K562 (cell line): ENCODE measurements at regions not wholly inside any gene's neighbourhood (a gene's known extent, or its start where the extent isn't known, plus 50 kb on each side); places are given as distances from the start of the nearest gene placed in this dataset.

Source experiments
- ATAC-seq: fragments of 200-7000 bp; cut with Tn5 transposase; 3 replicates; pipeline ENCODE4 v1.9.1; 2020; ENCODE audit warnings: moderate library complexity
- BruUV-seq: library from RNA; stranded (reverse); fragments of 400-500 nt; replicated peaks from 2 replicates; lab custom pipeline; 2021; lab: Mats Ljungman, UMichigan
- CTCF ChIA-PET: fragments of 300-600 bp; formaldehyde crosslinking; extraction: SDS; loops from one replicate; lab custom pipeline; 2021; ENCODE audit warnings: low intra/inter-chr PET ratio; lab: Yijun Ruan, JAX
- POLR2A ChIA-PET: fragments of 300-600, 350-650 bp; sonication (Branson Sonifier 250); formaldehyde crosslinking; extraction: SDS; loops from one replicate; lab custom pipeline; 2021; ENCODE audit warnings: antibody characterized with exemption, inconsistent platforms; lab: Yijun Ruan, JAX
- DNase-seq, 4 experiments: peaks; one replicate each; pipeline versions ENCODE4 v3.0.0 to v3.0.0-alpha.2; 2011 to 2018; ENCODE audit warnings: low spot score in 3 of 4, mixed read lengths in 3 of 4; ENCODE audit errors: extremely low read depth in 1 of 4
- FAIRE-seq: peaks from 2 replicates; lab custom pipeline; 2011; peaks lifted over from hg19 to GRCh38; lab: Jason Lieb, UNC
- H2AFZ ChIP-seq: 2 replicates; pipeline ENCODE4 v1.6.0; 2011; ENCODE audit warnings: low read depth, low read length, control low read depth, inconsistent platforms
- H3K27ac ChIP-seq: fragments of 200-600 bp; 3 replicates; pipeline ENCODE4 v1.8.0; 2011; ENCODE audit warnings: low read depth, mild to moderate bottlenecking, control low read depth, inconsistent platforms, low read length, moderate library complexity, mixed read lengths; ENCODE audit errors: extremely low read depth
- H3K27me3 ChIP-seq, 2 experiments: fragments of 300-600 bp in 1 of 2; 2 replicates in 1 of 2; 3 replicates in 1 of 2; pipeline versions ENCODE4 v1.6.0 to v1.8.0; 2011; ENCODE audit warnings: inconsistent platforms in 2 of 2, low read length in 2 of 2, mild to moderate bottlenecking in 1 of 2, mixed read lengths in 1 of 2, moderate library complexity in 1 of 2; ENCODE audit not compliant: control insufficient read depth in 2 of 2, insufficient read depth in 2 of 2
- H3K36me3 ChIP-seq: fragments of 300-600 bp; 3 replicates; pipeline ENCODE4 v1.8.0; 2011; ENCODE audit warnings: mild to moderate bottlenecking, low read length, inconsistent platforms; ENCODE audit not compliant: control insufficient read depth, insufficient read depth
- H3K4me1 ChIP-seq, 2 experiments: fragments of 200-600 bp in 1 of 2; replicated peaks in 1 of 2; 2 replicates in 1 of 2; 3 replicates in 1 of 2; pipeline versions ENCODE4 v1.5.1 to v1.8.0; 2011; ENCODE audit warnings: inconsistent platforms in 2 of 2, low read length in 2 of 2, mild to moderate bottlenecking in 1 of 2, mixed read lengths in 1 of 2, moderate library complexity in 1 of 2; ENCODE audit not compliant: control insufficient read depth in 2 of 2, insufficient read depth in 2 of 2
- H3K4me2 ChIP-seq: 2 replicates; pipeline ENCODE4 v1.6.1; 2011; ENCODE audit warnings: low read length, control low read depth, inconsistent platforms, mixed read lengths; ENCODE audit not compliant: insufficient read depth
- H3K4me3 ChIP-seq: fragments of 200-600 bp; sonication (generic), shearing (Covaris generic); 2 replicates; pipeline ENCODE4 v1.5.1; 2016; ENCODE audit warnings: control low read depth, inconsistent platforms
- H3K79me2 ChIP-seq: fragments of 200-600 bp; 3 replicates; pipeline ENCODE4 v1.8.0; 2011; ENCODE audit warnings: low read length, inconsistent platforms; ENCODE audit not compliant: control insufficient read depth, insufficient read depth
- H3K9ac ChIP-seq, 2 experiments: 2 replicates each; pipeline versions ENCODE4 v1.6.0 to v1.6.1; 2011; ENCODE audit warnings: low read depth in 2 of 2, low read length in 2 of 2, control low read depth in 1 of 2, inconsistent platforms in 1 of 2, mild to moderate bottlenecking in 1 of 2, mixed read lengths in 1 of 2; ENCODE audit not compliant: insufficient read depth in 1 of 2
- H3K9me1 ChIP-seq: one replicate; pipeline ENCODE4 v1.6.0; 2011; ENCODE audit warnings: inconsistent platforms, mild to moderate bottlenecking, low read length, moderate library complexity; ENCODE audit not compliant: control insufficient read depth, insufficient read depth
- H3K9me3 ChIP-seq: replicated peaks from 2 replicates; pipeline ENCODE4 v1.5.1; 2011; ENCODE audit warnings: low read depth, low read length, inconsistent platforms; ENCODE audit not compliant: control insufficient read depth, insufficient read depth
- H4K20me1 ChIP-seq: replicated peaks from 2 replicates; pipeline ENCODE4 v1.6.1; 2011; ENCODE audit warnings: low read length, inconsistent platforms, mixed read lengths; ENCODE audit not compliant: control insufficient read depth, insufficient read depth
- CXXC5 ChIP-seq: fragments of 250-450 bp; sonication (Bioruptor Pico); IDR thresholded peaks from 2 replicates; pipeline ENCODE4 v1.8.0; 2022; ENCODE audit warnings: inconsistent platforms, mild to moderate bottlenecking, moderate library complexity
- HNRNPUL1 ChIP-seq: fragments of 200-400 bp; formaldehyde crosslinking; IDR thresholded peaks from 2 replicates; pipeline ENCODE4 v1.6.1; 2017; ENCODE audit warnings: low read length
- TRIM25 ChIP-seq: fragments of 450-650 bp; IDR thresholded peaks from 2 replicates; pipeline ENCODE4 v1.7.0; 2016; ENCODE audit warnings: borderline replicate concordance
- UBTF ChIP-seq, 2 experiments: IDR thresholded peaks; 2 replicates each; pipeline ENCODE4 v1.6.1; 2012; ENCODE audit warnings: improper control_type of control experiment in 2 of 2, low read depth in 2 of 2, low read length in 2 of 2, borderline replicate concordance in 1 of 2
- ZBTB5 ChIP-seq: fragments of 450-650 bp; IDR thresholded peaks from 2 replicates; pipeline ENCODE4 v1.6.1; 2017; ENCODE audit warnings: antibody characterized with exemption
- ZC3H11A ChIP-seq: IDR thresholded peaks from 2 replicates; pipeline ENCODE4 v1.6.1; 2012; ENCODE audit warnings: low read depth, low read length, improper control_type of control experiment
- ZNF431 ChIP-seq: sonication (generic); formaldehyde crosslinking; IDR thresholded peaks from 2 replicates; pipeline ENCODE4 v1.8.0; 2022; ENCODE audit warnings: mild to moderate bottlenecking, missing genetic modification reagents
- ZNF511 ChIP-seq: sonication (generic); formaldehyde crosslinking; IDR thresholded peaks from 2 replicates; pipeline ENCODE4 v1.8.0; 2022; ENCODE audit warnings: mild to moderate bottlenecking, missing genetic modification reagents
- ZNF551 ChIP-seq: fragments of 250-450 bp; sonication (Bioruptor Pico); IDR thresholded peaks from 2 replicates; pipeline ENCODE4 v1.5.0; 2021; ENCODE audit warnings: mild to moderate bottlenecking, moderate library complexity
- ZNF696 ChIP-seq: fragments of 250-450 bp; sonication (Bioruptor Pico); conservative IDR thresholded peaks from 2 replicates; pipeline ENCODE4 v1.4.0; 2020; ENCODE audit warnings: mild to moderate bottlenecking, moderate library complexity
- WGBS: fragments of 100-300 bp; shearing (Covaris generic); methylation state at CpG from one replicate; pipeline ENCODE4 v1.1.6; 2016; ENCODE audit warnings: low coverage, mixed read lengths; ENCODE audit not compliant: insufficient coverage; ENCODE audit errors: missing lambda C conversion rate; 5-methylcytosine and 5-hydroxymethylcytosine counted together
- in situ Hi-C: fragments of 300-500 bp; cut with MboI; formaldehyde crosslinking; loops from 4 replicates; pipeline ENCODE4 v1.15.0; 2018; ENCODE audit warnings: inconsistent platforms, mixed read lengths
- intact Hi-C: fragments of 100-400 bp; cut with micrococcal nuclease; formaldehyde crosslinking; loops from 2 replicates; pipeline ENCODE4 v1.14.2; 2022

GRCh38 chr2:10966741-10967140 is 55.0 kb downstream of the KCNF1 start:
- ChIA-PET CTCF (no interaction called here), POLR2A (no interaction called here)
- H3K36me3 ChIP-seq, result no peaks in the 10 kb centered on the region
- H3K27ac ChIP-seq, result no peak overlapping the region
- H3K9ac ChIP-seq, result no peak overlapping the region
- no peaks in the 10 kb centered on the region for H3K79me2 ChIP-seq
- FAIRE-seq (no peak), ATAC-seq (no peak), DNase-seq (no peak)
- H3K4me3 ChIP-seq, result no peak overlapping the region
- H4K20me1 ChIP-seq, result no peaks in the 10 kb centered on the region
- BruUV-seq, result no TSS peak
- H3K27me3 ChIP-seq, result peaks cover 29 to 74% of the 10 kb centered on the region in 2 experiments
- peaks cover 4% of the 10 kb centered on the region for H3K9me1 ChIP-seq
- H2AFZ ChIP-seq, result no peak overlapping the region
- intact Hi-C loops (no loop called here), in situ Hi-C loops (no loop called here)
- no peak overlapping the region for H3K4me2 ChIP-seq
- TF ChIP-seq ZNF696 (CRISPR knock-in tag) (no peak), CXXC5 (no peak), ZNF551 (CRISPR knock-in tag) (no peak), ZNF431 (CRISPR knock-in tag) (no peak)
- H3K4me1 ChIP-seq, result no peaks in the 10 kb centered on the region; a peak in 1 of 5 replicates
- under 1% methylated on average over 13 of the region's 13 CpGs for WGBS
- H3K9me3 ChIP-seq, result no peaks in the 10 kb centered on the region

GRCh38 chr2:10968176-10968575 is 56.4 kb downstream of the KCNF1 start:
- ChIA-PET CTCF (no interaction called here), POLR2A (no interaction called here)
- no peak for DNase-seq
- Histone ChIP-seq H3K27ac (no peak overlapping the region), H3K36me3 (no peaks in the 10 kb centered on the region), H3K9me3 (no peaks in the 10 kb centered on the region), H4K20me1 (no peaks in the 10 kb centered on the region), H3K9ac (no peak overlapping the region), H3K4me1 (no peaks in the 10 kb centered on the region), H3K4me3 (no peak overlapping the region), H3K9me1 (no peaks in the 10 kb centered on the region), H2AFZ (no peak overlapping the region), H3K4me2 (no peak overlapping the region), H3K79me2 (no peaks in the 10 kb centered on the region), H3K27me3 (peaks cover 27 to 74% of the 10 kb centered on the region in 2 experiments)
- under 1% methylated on average over 11 of the region's 11 CpGs for WGBS
- no TSS peak for BruUV-seq
- FAIRE-seq, result no peak
- intact Hi-C loops, result no loop called here
- no peak for ATAC-seq
- in situ Hi-C loops, result no loop called here
- TF ChIP-seq HNRNPUL1 (no peak), ZNF511 (CRISPR knock-in tag) (no peak), UBTF (IDR thresholded peaks at IDR 0.05; ENCODE audit: borderline replicate concordance in 1 of 2, low read depth in 2 of 2, low read length in 2 of 2) (no peak), ZBTB5 (no peak), ZC3H11A (no peak), TRIM25 (no peak)
